ENCODE measurements at regions not wholly inside any gene's neighbourhood (a gene's known extent, or its start where the extent isn't known, plus 50 kb on each side); places are given as distances from the start of the nearest gene placed in this dataset.

- TF ChIP-seq CTCF (conservative IDR thresholded peaks at IDR 0.05) = no peak
- Mint-ChIP-seq H3K4me1 (ENCODE audit: unreplicated experiment) (peaks cover 5% of the 10 kb centered on the region), H3K36me3 (no peaks in the 10 kb centered on the region), H3K27ac (peak overlapping the region; percentile 77), H3K9me3 (no peaks in the 10 kb centered on the region), H3K27me3 (peaks cover 4% of the 10 kb centered on the region), H3K4me3 (no peak overlapping the region)
- no peak for DNase-seq (ENCODE audit: extremely low spot score, unreplicated experiment)
Observed at GRCh38 chr3:126261037-126261436, 80.7 kb upstream of the ALDH1L1 start.

- no peaks in the 10 kb centered on the region for H3K9me3 Mint-ChIP-seq
- peak; percentile 68 for TF ChIP-seq CTCF (conservative IDR thresholded peaks at IDR 0.05)
- no peaks in the 10 kb centered on the region for H3K36me3 Mint-ChIP-seq
- no peaks in the 10 kb centered on the region for H3K27me3 Mint-ChIP-seq
- peaks cover 4% of the 10 kb centered on the region for H3K4me1 Mint-ChIP-seq (ENCODE audit: unreplicated experiment)
- no peak overlapping the region for H3K4me3 Mint-ChIP-seq
- H3K27ac Mint-ChIP-seq = no peak overlapping the region
- no peak for DNase-seq (ENCODE audit: extremely low spot score, unreplicated experiment)
Observed at GRCh38 chr3:126259411-126260391, 79.3 kb upstream of the ALDH1L1 start.

GRCh38 chr3:126258670-126259069 lies 78.3 kb upstream of the ALDH1L1 start:
- no peak for DNase-seq (ENCODE audit: extremely low spot score, unreplicated experiment)
- Mint-ChIP-seq H3K27ac (no peak overlapping the region), H3K27me3 (no peaks in the 10 kb centered on the region), H3K4me3 (no peak overlapping the region), H3K4me1 (ENCODE audit: unreplicated experiment) (peaks cover 4% of the 10 kb centered on the region), H3K9me3 (no peaks in the 10 kb centered on the region), H3K36me3 (no peaks in the 10 kb centered on the region)
- TF ChIP-seq CTCF (conservative IDR thresholded peaks at IDR 0.05) = no peak

GRCh38 chr3:126257984-126258383 lies 77.6 kb upstream of the ALDH1L1 start:
- DNase-seq (ENCODE audit: extremely low spot score, unreplicated experiment) = no peak
- no peaks in the 10 kb centered on the region for H3K36me3 Mint-ChIP-seq
- no peaks in the 10 kb centered on the region for H3K27me3 Mint-ChIP-seq
- H3K4me3 Mint-ChIP-seq = no peak overlapping the region
- H3K27ac Mint-ChIP-seq = no peak overlapping the region
- H3K9me3 Mint-ChIP-seq = no peaks in the 10 kb centered on the region
- TF ChIP-seq CTCF (conservative IDR thresholded peaks at IDR 0.05) = no peak
- H3K4me1 Mint-ChIP-seq (ENCODE audit: unreplicated experiment) = peaks cover 4% of the 10 kb centered on the region

- Mint-ChIP-seq H3K9me3 (no peaks in the 10 kb centered on the region), H3K4me3 (no peak overlapping the region), H3K27me3 (no peaks in the 10 kb centered on the region), H3K4me1 (ENCODE audit: unreplicated experiment) (peaks cover 4% of the 10 kb centered on the region), H3K36me3 (no peaks in the 10 kb centered on the region), H3K27ac (no peak overlapping the region)
- DNase-seq (ENCODE audit: extremely low spot score, unreplicated experiment) = no peak
- no peak for TF ChIP-seq CTCF (conservative IDR thresholded peaks at IDR 0.05)
Observed at GRCh38 chr3:126257174-126257573, 76.8 kb upstream of the ALDH1L1 start.
